Activated CD8-positive, alpha-beta T cell treated with anti-CD3 and anti-CD28 coated beads, Interleukin-2, amount 10 ng/mL, durations not matched to agents 7 days and 5 days (primary cell): ENCODE measurements at regions not wholly inside any gene's neighbourhood (a gene's known extent, or its start where the extent isn't known, plus 50 kb on each side); places are given as distances from the start of the nearest gene placed in this dataset.

Experiments
- ATAC-seq: fragments of 150-1000 bp; cut with Tn5 transposase; one replicate; pipeline ENCODE4 v1.10.0; 2021; ENCODE audit warnings: moderate library complexity
- CTCF ChIA-PET: fragments of 350-600 bp; sonication (Branson Sonifier 250); formaldehyde crosslinking; loops from one replicate; lab custom pipeline; 2021; ENCODE audit warnings: antibody characterized with exemption; lab: Charles Lee
- POLR2A ChIA-PET: fragments of 350-600 bp; sonication (Branson Sonifier 250); formaldehyde crosslinking; loops from one replicate; lab custom pipeline; 2021; ENCODE audit warnings: antibody characterized with exemption; lab: Charles Lee
- DNase-seq: peaks from one replicate; pipeline ENCODE4 v3.0.0-alpha.2; 2020
- H3K27ac Mint-ChIP-seq: one replicate; pipeline ENCODE4 v1.8.0; 2021; ENCODE audit warnings: mild to moderate bottlenecking, mixed read lengths
- H3K27me3 Mint-ChIP-seq: one replicate; pipeline ENCODE4 v1.8.0; 2021; ENCODE audit warnings: low read depth, mixed read lengths
- H3K36me3 Mint-ChIP-seq: one replicate; pipeline ENCODE4 v1.8.0; 2021; ENCODE audit warnings: low read depth, mixed read lengths
- H3K4me1 Mint-ChIP-seq: one replicate; pipeline ENCODE4 v1.8.0; 2021; ENCODE audit warnings: low read depth, mixed read lengths
- H3K4me3 Mint-ChIP-seq: one replicate; pipeline ENCODE4 v1.8.0; 2021; ENCODE audit warnings: mild to moderate bottlenecking, mixed read lengths
- H3K9me3 Mint-ChIP-seq: one replicate; pipeline ENCODE4 v1.8.0; 2022; ENCODE audit warnings: mixed read lengths; ENCODE audit not compliant: insufficient read depth

GRCh38 chr20:7490288-7490687 is 450.0 kb downstream of the HAO1 start:
- Mint-ChIP-seq H3K4me3 (no peak overlapping the region), H3K4me1 (no peaks in the 10 kb centered on the region), H3K27ac (no peak overlapping the region), H3K27me3 (no peaks in the 10 kb centered on the region), H3K36me3 (no peaks in the 10 kb centered on the region), H3K9me3 (peaks cover 8% of the 10 kb centered on the region)
- DNase-seq: no peak
- ChIA-PET POLR2A (no interaction called here), CTCF (no interaction called here)
- ATAC-seq: no peak

- DNase-seq (no peak), ATAC-seq (no peak)
- POLR2A ChIA-PET: no interaction called here
- Mint-ChIP-seq H3K9me3 (peaks cover 8% of the 10 kb centered on the region), H3K4me3 (no peak overlapping the region), H3K27me3 (no peaks in the 10 kb centered on the region), H3K27ac (no peak overlapping the region), H3K4me1 (no peaks in the 10 kb centered on the region), H3K36me3 (no peaks in the 10 kb centered on the region)
- CTCF ChIA-PET: no interaction called here
Observed at GRCh38 chr20:7492257-7492656, 448.0 kb downstream of the HAO1 start.

- DNase-seq: no peak
- Mint-ChIP-seq H3K36me3 (no peaks in the 10 kb centered on the region), H3K9me3 (peaks cover 5% of the 10 kb centered on the region), H3K4me1 (no peaks in the 10 kb centered on the region), H3K27ac (no peak overlapping the region), H3K4me3 (no peak overlapping the region), H3K27me3 (no peaks in the 10 kb centered on the region)
- ChIA-PET POLR2A (no interaction called here), CTCF (no interaction called here)
- no peak for ATAC-seq
Observed at GRCh38 chr20:7493311-7493710, 446.9 kb downstream of the HAO1 start.

- POLR2A ChIA-PET: interaction anchor here (0.6 kb wide), 1 partner anchor 756 kb away, joined by 3 read pairs; no protein-coding TSS in a partner anchor
- H3K4me3 Mint-ChIP-seq: no peak overlapping the region
- CTCF ChIA-PET: no interaction called here
- DNase-seq (no peak), ATAC-seq (no peak)
- H3K27ac Mint-ChIP-seq: no peak overlapping the region
- H3K27me3 Mint-ChIP-seq: no peaks in the 10 kb centered on the region
- H3K36me3 Mint-ChIP-seq: no peaks in the 10 kb centered on the region
- H3K4me1 Mint-ChIP-seq: no peaks in the 10 kb centered on the region
- peaks cover 5% of the 10 kb centered on the region for H3K9me3 Mint-ChIP-seq
Observed at GRCh38 chr20:7496394-7496991, 443.8 kb downstream of the HAO1 start.

- H3K4me3 Mint-ChIP-seq: no peak overlapping the region
- no peak for DNase-seq
- peaks cover 5% of the 10 kb centered on the region for H3K9me3 Mint-ChIP-seq
- no peaks in the 10 kb centered on the region for H3K27me3 Mint-ChIP-seq
- ChIA-PET POLR2A (no interaction called here), CTCF (no interaction called here)
- no peaks in the 10 kb centered on the region for H3K36me3 Mint-ChIP-seq
- H3K4me1 Mint-ChIP-seq: no peaks in the 10 kb centered on the region
- no peak for ATAC-seq
- H3K27ac Mint-ChIP-seq: no peak overlapping the region
Observed at GRCh38 chr20:7497985-7498384, 442.3 kb downstream of the HAO1 start.

GRCh38 chr20:7499201-7499600 is 441.1 kb downstream of the HAO1 start:
- Mint-ChIP-seq H3K4me3 (no peak overlapping the region), H3K4me1 (no peaks in the 10 kb centered on the region), H3K27me3 (no peaks in the 10 kb centered on the region), H3K27ac (no peak overlapping the region), H3K36me3 (no peaks in the 10 kb centered on the region), H3K9me3 (peaks cover 3% of the 10 kb centered on the region)
- ChIA-PET CTCF (no interaction called here), POLR2A (no interaction called here)
- DNase-seq: no peak
- ATAC-seq: no peak

- no peak for DNase-seq
- Mint-ChIP-seq H3K4me1 (no peaks in the 10 kb centered on the region), H3K27me3 (no peaks in the 10 kb centered on the region), H3K9me3 (no peaks in the 10 kb centered on the region), H3K27ac (no peak overlapping the region), H3K36me3 (no peaks in the 10 kb centered on the region), H3K4me3 (no peak overlapping the region)
- no peak for ATAC-seq
- POLR2A ChIA-PET: no interaction called here
- CTCF ChIA-PET: no interaction called here
Observed at GRCh38 chr20:7500231-7500663, 440.0 kb downstream of the HAO1 start.

GRCh38 chr20:7503501-7503900 is 436.8 kb downstream of the HAO1 start:
- ChIA-PET CTCF (interaction anchor here (0.7 kb wide), 1 partner anchor 1947 kb away, joined by 4 read pairs; no protein-coding TSS in a partner anchor), POLR2A (no interaction called here)
- Mint-ChIP-seq H3K27me3 (no peaks in the 10 kb centered on the region), H3K36me3 (no peaks in the 10 kb centered on the region), H3K4me3 (no peak overlapping the region), H3K27ac (no peak overlapping the region), H3K9me3 (no peaks in the 10 kb centered on the region), H3K4me1 (no peaks in the 10 kb centered on the region)
- no peak for ATAC-seq
- DNase-seq: no peak

- ATAC-seq (no peak), DNase-seq (no peak)
- Mint-ChIP-seq H3K4me1 (no peaks in the 10 kb centered on the region), H3K9me3 (no peaks in the 10 kb centered on the region), H3K36me3 (no peaks in the 10 kb centered on the region), H3K27ac (no peak overlapping the region), H3K27me3 (no peaks in the 10 kb centered on the region), H3K4me3 (no peak overlapping the region)
- ChIA-PET CTCF (no interaction called here), POLR2A (no interaction called here)
Observed at GRCh38 chr20:7505152-7505834, 435.0 kb downstream of the HAO1 start.

GRCh38 chr20:7505835-7506221 is 434.4 kb downstream of the HAO1 start:
- Mint-ChIP-seq H3K27ac (no peak overlapping the region), H3K36me3 (no peaks in the 10 kb centered on the region), H3K4me3 (no peak overlapping the region), H3K27me3 (no peaks in the 10 kb centered on the region), H3K4me1 (no peaks in the 10 kb centered on the region), H3K9me3 (no peaks in the 10 kb centered on the region)
- no peak for ATAC-seq
- ChIA-PET CTCF (no interaction called here), POLR2A (no interaction called here)
- no peak for DNase-seq

GRCh38 chr20:7516621-7517111 is 423.6 kb downstream of the HAO1 start:
- ATAC-seq: no peak
- Mint-ChIP-seq H3K4me3 (no peak overlapping the region), H3K27ac (no peak overlapping the region), H3K9me3 (no peaks in the 10 kb centered on the region), H3K36me3 (no peaks in the 10 kb centered on the region), H3K27me3 (no peaks in the 10 kb centered on the region), H3K4me1 (no peaks in the 10 kb centered on the region)
- CTCF ChIA-PET: no interaction called here
- no peak for DNase-seq
- POLR2A ChIA-PET: no interaction called here

- Mint-ChIP-seq H3K36me3 (no peaks in the 10 kb centered on the region), H3K4me3 (no peak overlapping the region), H3K4me1 (no peaks in the 10 kb centered on the region), H3K27me3 (no peaks in the 10 kb centered on the region), H3K9me3 (no peaks in the 10 kb centered on the region), H3K27ac (no peak overlapping the region)
- CTCF ChIA-PET: no interaction called here
- ATAC-seq: no peak
- POLR2A ChIA-PET: no interaction called here
- DNase-seq: no peak
Observed at GRCh38 chr20:7520361-7520760, 419.9 kb downstream of the HAO1 start.
